Nephron (organoid): ENCODE measurements at regions not wholly inside any gene's neighbourhood (a gene's known extent, or its start where the extent isn't known, plus 50 kb on each side); places are given as distances from the start of the nearest gene placed in this dataset.
"Not testable (repeated sequence)": the region's sequence is repeated elsewhere in the genome, so short reads cannot be mapped to it uniquely, and the experiment has no call there.

ENCODE experiments used
- H3K27ac Mint-ChIP-seq, 3 experiments: 2 replicates each; pipeline ENCODE4 v1.8.0; 2020; ENCODE audit warnings: mixed read lengths in 3 of 3, mild to moderate bottlenecking in 2 of 3, moderate library complexity in 1 of 3
- H3K27me3 Mint-ChIP-seq: 2 replicates; pipeline ENCODE4 v1.8.0; 2021; ENCODE audit warnings: low read depth, mild to moderate bottlenecking, moderate library complexity, mixed read lengths
- H3K36me3 Mint-ChIP-seq: 2 replicates; pipeline ENCODE4 v1.8.0; 2020; ENCODE audit warnings: low read depth, mixed read lengths
- H3K4me1 Mint-ChIP-seq: 2 replicates; pipeline ENCODE4 v1.8.0; 2020; ENCODE audit warnings: mixed read lengths
- H3K4me3 Mint-ChIP-seq, 3 experiments: 2 replicates each; pipeline ENCODE4 v1.8.0; 2020; ENCODE audit warnings: mild to moderate bottlenecking in 3 of 3, mixed read lengths in 3 of 3, moderate library complexity in 2 of 3
- H3K9me3 Mint-ChIP-seq: 2 replicates; pipeline ENCODE4 v1.8.0; 2020; ENCODE audit warnings: mixed read lengths
- CTCF ChIP-seq, 3 experiments: fragments of 200-600 bp; sonication (generic); IDR thresholded peaks; one replicate each; pipeline ENCODE4 v1.5.0; 2021; ENCODE audit warnings: antibody characterized with exemption in 3 of 3; ENCODE audit not compliant: unreplicated experiment in 3 of 3

GRCh38 chr9:100730086-100730485 is 152.2 kb downstream of the CAVIN4 start:
- H3K36me3 Mint-ChIP-seq: no peaks in the 10 kb centered on the region
- H3K4me1 Mint-ChIP-seq: peaks cover 44% of the 10 kb centered on the region
- H3K27me3 Mint-ChIP-seq: no peaks in the 10 kb centered on the region
- H3K9me3 Mint-ChIP-seq: no peaks in the 10 kb centered on the region
- no peak for TF ChIP-seq CTCF (IDR thresholded peaks at IDR 0.05; ENCODE audit: unreplicated experiment in 3 of 3)
- H3K4me3 Mint-ChIP-seq: no peak overlapping the region
- peak overlapping the region; percentile 23 to 88 (median 78) for H3K27ac Mint-ChIP-seq

GRCh38 chr9:100731038-100731556 is 153.2 kb downstream of the CAVIN4 start:
- no peaks in the 10 kb centered on the region for H3K36me3 Mint-ChIP-seq
- TF ChIP-seq CTCF (IDR thresholded peaks at IDR 0.05; ENCODE audit: unreplicated experiment in 3 of 3): no peak
- no peaks in the 10 kb centered on the region for H3K27me3 Mint-ChIP-seq
- peak overlapping the region in 1 of 3 experiments; percentile 88 for H3K27ac Mint-ChIP-seq
- peaks cover 37% of the 10 kb centered on the region for H3K4me1 Mint-ChIP-seq
- H3K4me3 Mint-ChIP-seq: no peak overlapping the region
- H3K9me3 Mint-ChIP-seq: peaks cover 2% of the 10 kb centered on the region

- H3K4me3 Mint-ChIP-seq: no peak overlapping the region
- peaks cover 33% of the 10 kb centered on the region for H3K4me1 Mint-ChIP-seq
- no peaks in the 10 kb centered on the region for H3K36me3 Mint-ChIP-seq
- no peak overlapping the region for H3K27ac Mint-ChIP-seq
- TF ChIP-seq CTCF (IDR thresholded peaks at IDR 0.05; ENCODE audit: unreplicated experiment in 3 of 3): no peak
- peaks cover 6% of the 10 kb centered on the region for H3K9me3 Mint-ChIP-seq
- H3K27me3 Mint-ChIP-seq: no peaks in the 10 kb centered on the region
Observed at GRCh38 chr9:100731557-100731956, 153.7 kb downstream of the CAVIN4 start.

- Mint-ChIP-seq H3K4me3 (no peak overlapping the region), H3K9me3 (peaks cover 27% of the 10 kb centered on the region), H3K27me3 (no peaks in the 10 kb centered on the region), H3K27ac (no peak overlapping the region), H3K4me1 (no peaks in the 10 kb centered on the region), H3K36me3 (no peaks in the 10 kb centered on the region)
- TF ChIP-seq CTCF (IDR thresholded peaks at IDR 0.05; ENCODE audit: unreplicated experiment in 3 of 3): no peak
Observed at GRCh38 chr9:100739208-100739607, 161.3 kb downstream of the CAVIN4 start.

- peaks cover 31% of the 10 kb centered on the region for H3K9me3 Mint-ChIP-seq
- no peaks in the 10 kb centered on the region for H3K27me3 Mint-ChIP-seq
- no peak overlapping the region for H3K4me3 Mint-ChIP-seq
- H3K4me1 Mint-ChIP-seq: no peaks in the 10 kb centered on the region
- no peak for TF ChIP-seq CTCF (IDR thresholded peaks at IDR 0.05; ENCODE audit: unreplicated experiment in 3 of 3)
- no peaks in the 10 kb centered on the region for H3K36me3 Mint-ChIP-seq
- H3K27ac Mint-ChIP-seq: no peak overlapping the region
Observed at GRCh38 chr9:100739666-100740065, 161.8 kb downstream of the CAVIN4 start.

GRCh38 chr9:100748930-100749329 is 171.1 kb downstream of the CAVIN4 start:
- not testable (repeated sequence) for H3K27ac Mint-ChIP-seq, H3K4me1 Mint-ChIP-seq, H3K36me3 Mint-ChIP-seq, H3K27me3 Mint-ChIP-seq, H3K4me3 Mint-ChIP-seq
- H3K9me3 Mint-ChIP-seq: peaks cover 29% of the 10 kb centered on the region
